Gastrocnemius medialis (tissue), 4 donors: ENCODE measurements at regions not wholly inside any gene's neighbourhood (a gene's known extent, or its start where the extent isn't known, plus 50 kb on each side); places are given as distances from the start of the nearest gene placed in this dataset.

ENCODE experiments used
- CTCF ChIP-seq, 5 experiments: fragments of 450-650 bp in 3 of 5; fragments of 200-600 bp in 2 of 5; sonication (generic) in 2 of 5; IDR thresholded peaks in 4 of 5; conservative IDR thresholded peaks in 1 of 5; 1 replicate in 4 of 5; 2 replicates in 1 of 5; pipeline ENCODE4 v1.5.1; 2016 to 2019; ENCODE audit warnings: antibody characterized with exemption in 5 of 5, mild to moderate bottlenecking in 3 of 5, moderate library complexity in 3 of 5
- POLR2A ChIP-seq, 2 donors: fragments of 450-650 bp; IDR thresholded peaks; one replicate each; pipeline ENCODE4 v1.6.1; 2017; ENCODE audit warnings: antibody characterized with exemption in 2 of 2, mild to moderate bottlenecking in 2 of 2, moderate library complexity in 2 of 2

GRCh38 chr9:124206391-124206790, 51.4 kb upstream of the NEK6 start:
- no peak for TF ChIP-seq POLR2A (IDR thresholded peaks at IDR 0.05)
- no peak for TF ChIP-seq CTCF (IDR thresholded peaks at IDR 0.05 in 4 of 5, conservative IDR thresholded peaks at IDR 0.05 in 1 of 5)
